ENCODE measurements at regions not wholly inside any gene's neighbourhood (a gene's known extent, or its start where the extent isn't known, plus 50 kb on each side); places are given as distances from the start of the nearest gene placed in this dataset.

GRCh38 chr7:130881091-130881798 lies 147.2 kb upstream of the KLF14 start:
- no peak for DNase-seq

GRCh38 chr7:130881799-130882141 lies 147.8 kb upstream of the KLF14 start:
- no peak for DNase-seq

- no peak for DNase-seq
Measured at GRCh38 chr7:130882396-130882795, 148.4 kb upstream of the KLF14 start.

GRCh38 chr7:130883928-130884327 lies 149.9 kb upstream of the KLF14 start:
- DNase-seq: no peak

- no peak for DNase-seq
Measured at GRCh38 chr7:130884437-130885417, 150.7 kb upstream of the KLF14 start.

GRCh38 chr7:130886438-130887135 lies 152.6 kb upstream of the KLF14 start:
- DNase-seq: no peak

- no peak for DNase-seq
Measured at GRCh38 chr7:130887182-130887956, 153.4 kb upstream of the KLF14 start.

- no peak for DNase-seq
Measured at GRCh38 chr7:130887957-130888371, 154.0 kb upstream of the KLF14 start.

GRCh38 chr7:130888468-130888867 lies 154.5 kb upstream of the KLF14 start:
- no peak for DNase-seq

GRCh38 chr7:130890176-130891020 lies 156.4 kb upstream of the KLF14 start:
- no peak for DNase-seq

GRCh38 chr7:130891254-130892094 lies 157.5 kb upstream of the KLF14 start:
- DNase-seq: no peak

- peak; percentile 39 for DNase-seq
Measured at GRCh38 chr7:130893441-130893894, 159.5 kb upstream of the KLF14 start.

GRCh38 chr7:130894146-130894908 lies 160.3 kb upstream of the KLF14 start:
- DNase-seq: no peak

GRCh38 chr7:130894909-130895750 lies 161.1 kb upstream of the KLF14 start:
- DNase-seq: no peak

- DNase-seq: no peak
Measured at GRCh38 chr7:130896051-130896881, 162.3 kb upstream of the KLF14 start.

- DNase-seq: peak; percentile 72
Measured at GRCh38 chr7:130896898-130897514, 163.0 kb upstream of the KLF14 start.
